AG09319 (cell line): ENCODE measurements at regions not wholly inside any gene's neighbourhood (a gene's known extent, or its start where the extent isn't known, plus 50 kb on each side); places are given as distances from the start of the nearest gene placed in this dataset.
A peak's percentile ranks its signal among the peaks of the same experiment; 100 is the strongest.

Experiments
- DNase-seq: peaks from one replicate; pipeline ENCODE4 v3.0.0-alpha.2; 2010; ENCODE audit warnings: low read depth; ENCODE audit errors: extremely low read depth
- CTCF ChIP-seq: IDR thresholded peaks from 2 replicates; pipeline ENCODE4 v1.5.1; 2011; ENCODE audit warnings: low read depth, mild to moderate bottlenecking, inconsistent platforms, low read length, moderate library complexity

GRCh38 chr4:17128268-17128667 is 229.8 kb upstream of the LDB2 start:
- no peak for TF ChIP-seq CTCF
- no peak for DNase-seq

GRCh38 chr4:17126321-17126966 is 228.0 kb upstream of the LDB2 start:
- DNase-seq, result no peak
- TF ChIP-seq CTCF, result no peak

GRCh38 chr4:17124767-17125166 is 226.3 kb upstream of the LDB2 start:
- DNase-seq, result no peak
- no peak for TF ChIP-seq CTCF

GRCh38 chr4:17120761-17121160 is 222.3 kb upstream of the LDB2 start:
- no peak for TF ChIP-seq CTCF
- no peak for DNase-seq

GRCh38 chr4:17117746-17118145 is 219.3 kb upstream of the LDB2 start:
- no peak for DNase-seq
- no peak for TF ChIP-seq CTCF

GRCh38 chr4:17115583-17115982 is 217.1 kb upstream of the LDB2 start:
- TF ChIP-seq CTCF, result no peak
- no peak for DNase-seq

GRCh38 chr4:17112292-17112659 is 213.8 kb upstream of the LDB2 start:
- DNase-seq, result no peak
- TF ChIP-seq CTCF, result peak; percentile 18
